ENCODE measurements at regions not wholly inside any gene's neighbourhood (a gene's known extent, or its start where the extent isn't known, plus 50 kb on each side); places are given as distances from the start of the nearest gene placed in this dataset.

DNA sequence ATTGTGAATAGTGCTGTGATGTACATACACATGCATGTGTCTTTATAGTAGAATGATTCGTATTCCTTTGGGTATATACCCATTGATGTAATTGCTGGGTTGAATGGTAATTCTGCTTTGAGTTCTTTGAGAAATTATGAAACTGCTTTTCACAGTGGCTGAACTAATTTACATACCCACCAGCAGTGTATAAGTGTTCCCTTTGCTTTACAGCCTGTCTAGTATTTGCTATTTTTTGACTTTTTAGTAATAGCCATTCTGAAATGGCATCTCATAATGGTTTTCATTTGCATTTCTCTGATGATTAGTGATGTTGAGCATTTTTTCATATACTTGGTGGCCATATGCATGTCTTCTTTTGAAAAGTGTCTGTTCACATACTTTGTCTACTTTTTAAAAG lies 54.5 kb upstream of the FAM78B start:
- no peak for DNase-seq

DNA sequence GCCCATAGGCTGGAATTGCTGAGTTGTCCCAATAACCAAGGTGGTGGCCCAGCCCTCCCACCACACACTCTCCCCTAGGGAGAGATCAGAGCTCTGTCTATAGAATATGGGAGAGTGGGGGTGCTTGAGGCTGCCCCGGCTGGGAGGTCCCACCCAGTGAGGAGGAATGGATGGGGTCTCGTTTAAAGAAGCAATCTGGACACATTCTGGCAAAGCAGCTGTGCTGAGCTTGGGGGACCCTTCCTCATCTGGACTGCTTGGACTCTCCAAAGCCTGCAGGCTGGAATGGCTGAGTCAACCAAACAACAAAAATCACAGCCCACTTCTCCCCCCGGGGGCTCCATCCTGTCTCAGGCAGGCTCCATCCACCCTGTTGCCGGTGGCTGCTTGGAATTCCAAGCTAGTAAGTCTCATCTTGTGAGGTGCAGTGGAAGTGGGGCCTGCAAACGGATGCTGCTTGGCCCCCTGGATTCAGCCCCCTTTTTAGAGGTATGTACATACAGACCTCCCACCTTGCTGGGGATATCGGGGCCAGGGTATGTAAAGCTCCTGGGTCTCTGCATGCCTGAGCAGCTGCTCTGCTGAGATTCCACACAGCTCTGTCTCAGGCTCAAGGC lies 67.1 kb upstream of the FAM78B start:
- no peak for DNase-seq

DNA sequence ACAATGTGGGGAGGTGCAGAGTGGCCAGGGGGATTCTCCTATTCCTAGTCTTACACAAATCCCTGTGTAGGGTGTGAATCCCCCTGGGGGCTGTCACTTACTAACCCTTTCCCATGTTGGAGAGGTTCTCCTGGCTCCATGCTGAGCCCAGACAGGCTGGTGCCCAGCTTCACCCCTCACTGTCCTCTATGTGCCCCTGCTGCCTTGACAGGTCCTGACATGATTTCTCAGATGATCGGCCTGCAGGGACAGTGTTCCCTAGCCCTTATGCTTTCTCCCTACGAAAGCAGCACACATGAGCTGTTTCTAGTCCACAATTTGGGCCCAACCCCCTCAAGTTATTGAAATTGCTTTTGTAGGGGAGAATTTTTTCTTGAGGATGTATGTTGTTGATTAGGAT lies 68.9 kb upstream of the FAM78B start:
- DNase-seq: no peak

DNA sequence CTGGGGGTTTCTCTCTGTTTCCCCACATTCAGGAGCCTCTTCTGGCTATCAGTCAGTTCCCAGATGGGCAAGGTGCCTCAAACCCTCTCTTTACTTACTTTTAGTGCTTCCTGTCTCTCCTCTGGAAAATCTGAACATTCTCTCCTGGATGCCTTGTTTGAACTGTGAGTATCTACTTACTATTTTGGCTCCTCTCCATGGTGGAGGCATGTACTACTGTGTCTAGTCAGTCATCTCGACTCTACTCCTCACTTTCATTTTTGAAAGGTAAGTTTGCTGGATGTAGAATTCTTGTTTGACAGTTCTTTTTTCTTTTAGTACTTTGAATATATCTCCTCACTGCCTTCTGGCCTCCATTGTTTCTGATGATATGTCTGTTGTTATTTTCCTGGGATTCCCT lies 70.9 kb upstream of the FAM78B start:
- DNase-seq: no peak

DNA sequence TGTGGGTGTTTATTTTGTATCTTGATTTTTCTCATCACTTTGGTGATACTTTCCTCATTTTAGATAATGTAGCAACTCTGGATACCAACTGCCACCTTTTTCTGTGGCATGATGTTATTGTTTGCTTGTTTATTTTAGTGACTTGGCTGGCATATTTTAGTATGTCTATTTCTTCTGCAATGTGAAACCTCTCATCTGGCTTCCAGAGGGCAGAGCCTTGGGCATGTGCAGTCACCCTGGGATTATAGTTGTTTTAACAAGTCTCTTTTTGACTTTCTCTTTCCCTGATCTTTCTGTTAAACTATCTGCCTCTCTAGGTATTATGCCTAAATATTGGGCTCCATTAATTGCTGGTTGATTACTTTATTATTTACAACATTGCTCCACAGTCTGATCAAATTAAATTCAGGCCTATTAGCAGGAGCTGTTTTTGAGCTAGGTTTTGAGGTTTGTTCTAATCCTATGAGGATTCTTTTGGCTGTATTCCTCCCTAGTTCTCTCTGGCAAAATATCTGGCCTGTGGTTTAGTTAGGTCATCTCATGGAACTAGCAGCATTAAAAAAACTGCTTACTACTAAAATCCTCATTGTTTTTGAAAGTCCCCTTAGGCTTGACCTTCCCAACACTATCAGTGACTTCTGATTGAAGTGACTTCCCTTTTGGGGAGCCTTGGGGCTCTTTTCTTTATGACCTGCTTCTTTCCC lies 86.4 kb upstream of the FAM78B start:
- no peak for DNase-seq

DNA sequence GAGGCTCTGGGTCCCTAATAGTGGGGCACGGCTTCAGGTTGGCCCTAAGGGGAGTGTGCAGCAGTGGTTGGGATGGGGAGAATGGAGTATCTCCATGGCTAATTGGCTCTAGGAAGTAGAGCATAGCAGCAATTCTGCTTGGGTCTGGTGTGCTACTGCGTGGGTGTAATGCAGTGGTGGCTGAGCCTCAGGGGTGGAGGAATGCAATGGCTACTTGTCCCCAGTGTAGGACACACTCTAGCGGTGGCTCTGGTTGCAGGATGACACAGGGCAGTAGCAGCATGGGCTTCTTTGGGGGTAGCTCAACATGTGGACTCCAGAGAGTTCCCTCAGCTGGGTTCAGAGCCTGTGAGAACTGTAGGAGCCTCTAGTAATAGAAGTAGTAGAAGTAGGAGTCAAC lies 91.2 kb upstream of the FAM78B start:
- no peak for DNase-seq

DNA sequence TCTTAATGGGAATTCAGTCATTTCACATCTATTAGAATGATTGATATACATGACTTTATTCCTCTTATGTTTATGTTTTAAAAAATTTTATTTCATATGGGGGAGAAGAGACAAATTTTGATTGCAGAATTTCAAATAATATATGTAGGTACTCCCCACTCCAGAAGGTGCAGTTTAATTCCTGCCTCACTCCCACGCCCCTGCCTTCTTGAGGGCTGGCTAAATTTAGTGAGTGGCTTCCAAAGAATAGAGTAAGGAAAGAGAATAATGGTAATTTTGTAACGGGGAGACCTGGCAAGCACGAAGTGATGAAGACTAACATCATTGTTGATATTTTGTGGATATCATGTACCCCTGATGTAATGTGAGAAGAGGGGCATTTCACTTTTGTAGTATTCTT lies 94.7 kb upstream of the FAM78B start:
- DNase-seq: no peak

DNA sequence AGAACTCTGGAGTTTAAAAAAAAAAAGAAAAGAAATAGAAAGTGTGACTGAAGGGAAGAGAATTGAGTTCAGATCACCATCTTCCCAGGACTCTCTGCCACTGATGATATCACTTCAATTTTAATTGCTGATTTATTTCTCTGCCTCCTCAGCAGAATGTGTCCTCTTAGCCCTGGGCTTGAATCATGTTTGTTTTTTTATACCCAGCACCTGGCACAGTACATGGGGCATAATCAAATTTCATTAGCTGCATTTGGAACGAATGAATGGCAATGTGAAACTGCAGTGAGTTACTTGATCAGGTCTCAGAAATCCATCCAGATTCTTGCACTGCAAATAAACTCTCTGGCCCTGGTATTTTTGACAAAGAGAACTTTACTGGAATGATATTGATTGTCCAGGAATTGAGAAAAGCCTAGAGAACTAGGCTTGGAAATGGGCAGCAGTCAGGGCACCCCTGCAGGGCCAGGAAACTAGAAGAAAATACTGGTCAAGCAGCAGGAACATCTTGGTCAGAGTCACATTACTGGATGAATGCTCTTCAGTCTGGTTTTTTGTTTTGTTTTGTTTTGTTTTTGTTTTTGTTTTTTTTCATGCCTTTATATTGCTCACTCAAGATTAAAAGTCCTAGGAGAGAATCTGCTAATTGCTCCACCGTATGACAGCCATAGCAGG lies 103.8 kb upstream of the FAM78B start:
- DNase-seq: no peak

DNA sequence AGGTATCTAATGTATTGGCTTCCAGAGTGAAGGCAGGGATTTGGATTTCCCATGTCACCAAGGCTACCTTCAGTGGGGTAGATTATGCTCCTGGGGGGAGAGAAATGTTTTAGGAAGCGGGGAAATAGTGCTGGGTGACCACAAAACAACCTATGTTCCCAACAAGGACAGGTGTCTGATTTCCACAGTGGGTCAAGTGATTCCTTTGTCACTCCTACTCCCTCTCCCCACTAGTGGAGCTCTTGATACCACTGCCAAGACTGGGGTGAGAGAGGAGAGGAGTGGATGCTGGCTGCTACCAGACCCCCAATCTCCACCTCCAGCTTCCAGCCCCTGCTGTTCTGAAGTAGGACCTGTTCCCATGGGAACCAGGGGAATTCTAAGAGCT lies 104.3 kb upstream of the FAM78B start:
- DNase-seq: no peak

DNA sequence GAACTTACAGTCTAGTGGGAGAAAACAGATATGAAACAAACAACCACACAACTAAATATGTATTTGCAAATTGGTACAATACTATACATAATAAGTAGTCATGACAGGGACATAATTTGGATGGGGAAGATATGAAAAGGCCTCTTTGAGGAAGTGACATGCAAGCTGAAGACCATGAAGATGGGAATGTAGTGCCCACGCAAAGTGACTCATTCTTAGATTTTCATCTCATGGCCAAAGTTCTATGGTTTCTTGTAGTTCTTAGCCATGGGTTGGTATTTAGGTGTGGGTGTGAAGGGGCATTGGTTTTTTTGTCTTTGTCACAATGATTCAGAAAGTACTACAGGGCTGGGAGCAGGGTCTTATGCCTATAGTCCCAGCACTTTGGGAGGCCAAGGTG lies 105.4 kb upstream of the FAM78B start:
- no peak for DNase-seq

DNA sequence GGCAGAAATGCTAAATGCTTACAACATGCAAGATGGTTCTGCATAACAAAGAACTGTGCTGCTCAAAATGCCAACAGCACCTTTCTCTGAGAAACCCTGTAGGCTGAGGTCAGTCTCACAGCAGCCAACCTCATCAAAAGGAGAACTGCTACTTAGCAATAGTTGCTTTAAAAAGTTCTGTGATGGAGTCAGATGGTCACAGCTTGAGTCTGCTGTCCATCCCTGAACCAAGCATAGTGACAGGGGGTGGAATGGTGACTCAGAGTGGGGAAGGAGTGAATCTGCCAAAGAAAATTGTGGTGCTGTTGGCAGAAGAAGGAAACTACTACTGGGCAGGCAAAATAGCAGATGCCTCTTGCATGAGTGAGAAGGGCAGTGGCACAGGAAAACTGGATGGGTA lies 106.0 kb upstream of the FAM78B start:
- no peak for DNase-seq

DNA sequence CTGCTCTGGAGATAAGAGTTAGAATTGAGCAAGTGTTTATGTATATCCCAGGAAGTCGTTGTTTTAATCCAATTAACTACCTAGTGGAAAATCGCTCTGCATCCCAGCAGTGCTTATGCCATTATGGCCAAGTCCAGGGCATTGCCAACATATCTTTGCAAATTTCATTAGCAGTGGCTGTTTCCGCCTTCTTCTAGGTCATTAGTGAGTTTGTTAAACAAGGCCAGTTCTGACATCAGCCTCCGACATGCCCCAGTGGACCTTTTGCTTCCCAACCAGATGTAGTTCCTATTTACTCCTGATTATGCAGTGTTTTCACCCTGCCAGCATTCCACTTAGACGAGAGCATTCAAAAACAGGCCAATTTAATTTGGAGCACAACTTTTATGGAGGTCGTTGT lies 106.8 kb upstream of the FAM78B start:
- DNase-seq: no peak

DNA sequence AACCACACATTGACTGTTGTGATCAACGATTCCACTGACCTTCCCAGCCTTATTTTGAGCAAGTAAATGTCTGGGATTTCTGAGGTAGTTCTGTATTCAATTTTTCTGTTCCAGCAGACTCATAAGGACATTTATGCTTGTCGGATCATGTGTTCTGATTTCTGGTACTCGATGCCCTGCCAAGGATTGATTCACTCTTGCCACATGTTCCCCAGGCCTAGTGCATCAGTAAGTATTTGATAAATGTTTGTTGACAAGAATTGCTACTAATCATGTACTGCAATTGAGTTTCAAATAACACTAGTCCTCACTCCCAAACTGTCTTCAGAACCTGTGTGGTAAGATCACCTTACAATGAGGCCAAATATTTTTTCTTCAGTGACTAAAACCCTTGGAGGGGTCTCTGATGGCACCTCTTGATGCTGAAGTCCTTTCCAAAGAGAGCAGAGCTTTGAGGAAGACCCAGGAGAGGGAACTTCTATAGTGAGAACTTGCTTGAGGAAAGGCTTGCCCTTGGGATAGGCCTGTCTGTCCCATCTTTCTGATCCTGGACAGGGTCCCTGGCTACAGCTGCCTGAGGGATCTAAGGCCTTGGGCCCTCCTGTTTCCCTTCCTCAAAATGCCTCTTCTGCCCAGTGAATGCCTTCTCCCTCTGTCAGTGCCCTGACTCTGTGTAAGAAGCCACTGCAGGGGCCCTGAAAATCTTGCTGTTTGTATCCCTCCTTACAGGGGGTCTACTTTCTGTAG lies 115.8 kb upstream of the FAM78B start:
- DNase-seq: no peak

DNA sequence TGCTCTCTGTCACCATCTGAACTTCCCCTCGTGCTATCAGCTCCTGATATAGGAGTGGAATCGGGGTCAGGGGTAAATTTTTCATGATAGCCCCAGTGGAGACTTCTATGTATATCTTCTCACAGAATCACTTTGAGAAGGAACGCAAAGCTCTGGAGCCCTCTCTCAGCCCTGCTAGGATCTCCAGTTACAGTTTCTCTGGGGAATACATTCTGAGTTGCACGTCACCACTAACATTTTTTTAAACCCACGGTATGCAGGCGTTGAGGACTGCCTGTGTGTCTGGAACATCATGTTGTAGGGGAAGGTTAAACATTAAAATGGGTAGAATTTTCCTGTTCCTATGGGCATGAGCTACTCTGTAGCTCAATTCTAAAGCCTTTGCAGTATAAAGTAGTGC lies 116.4 kb upstream of the FAM78B start:
- no peak for DNase-seq

DNA sequence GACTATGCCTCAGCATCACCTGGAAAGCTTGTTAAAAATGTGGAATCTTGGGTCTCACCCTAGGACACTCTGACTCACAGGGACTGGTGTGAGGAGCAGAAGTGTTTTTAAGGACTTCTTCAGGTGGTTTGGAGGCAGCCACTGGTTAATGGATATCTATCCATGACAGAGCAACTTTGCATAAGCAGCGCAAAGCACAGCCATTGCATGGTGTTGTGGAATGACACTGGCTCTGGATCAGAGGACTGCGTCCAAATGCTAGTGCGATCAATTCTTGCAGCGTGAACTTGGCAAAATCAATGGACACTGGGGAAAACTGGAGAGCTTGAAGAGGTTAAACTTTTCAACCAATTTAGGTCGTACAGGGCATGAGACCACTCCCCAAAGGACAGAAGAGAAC lies 116.8 kb upstream of the FAM78B start:
- DNase-seq: no peak

DNA sequence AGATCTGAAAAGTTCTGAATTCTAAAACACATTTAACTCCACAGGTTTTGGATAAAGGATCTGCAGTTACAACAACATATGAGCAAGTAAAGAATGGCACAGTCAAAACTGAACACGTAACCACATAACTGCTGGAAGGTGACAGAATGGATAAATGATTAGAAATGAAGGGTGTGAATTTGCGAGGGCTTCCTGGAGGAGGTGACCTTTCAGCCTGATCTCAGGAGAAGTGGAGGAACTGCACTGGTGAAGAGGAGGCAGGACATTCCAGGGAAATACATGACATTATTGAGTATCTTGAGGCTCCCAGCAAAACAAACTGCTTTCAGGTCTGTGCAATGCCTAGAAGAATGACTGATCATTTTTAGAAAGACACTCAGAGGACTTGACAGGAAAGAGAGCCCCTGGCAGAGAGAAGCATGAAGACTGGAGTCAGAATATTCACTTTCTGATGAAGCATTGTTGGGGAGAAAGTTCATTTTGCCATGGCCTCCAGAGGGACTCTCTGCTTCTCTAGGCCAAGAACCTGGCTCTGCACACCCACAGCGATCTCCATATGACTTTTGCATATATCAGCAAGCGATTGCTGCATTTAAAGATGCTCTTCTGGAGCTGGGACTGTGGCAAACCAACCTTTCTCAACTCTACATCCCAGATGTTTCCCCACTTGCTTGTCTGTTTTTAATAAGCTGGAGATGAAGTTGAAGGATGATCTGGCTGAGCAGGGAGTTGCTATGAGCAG lies 122.7 kb upstream of the FAM78B start:
- no peak for DNase-seq

DNA sequence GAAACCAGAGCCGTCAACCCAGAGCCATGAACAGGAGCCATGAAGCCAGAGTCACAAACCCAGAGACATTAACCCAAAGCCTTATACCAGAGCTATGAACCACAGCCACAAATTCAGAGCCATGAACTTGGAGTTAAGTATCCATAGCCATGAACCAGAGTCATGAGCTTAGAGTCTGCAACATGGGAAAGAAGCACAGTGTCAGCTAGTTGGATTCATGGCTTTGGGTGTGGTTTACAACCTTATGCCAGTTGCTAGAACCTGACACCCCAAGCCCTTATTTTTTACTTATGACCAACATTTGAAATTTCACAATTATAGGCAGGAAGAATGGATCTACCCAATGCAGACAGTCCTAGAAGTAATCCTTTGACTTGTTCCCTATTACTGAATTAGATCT lies 128.9 kb upstream of the FAM78B start:
- no peak for DNase-seq

DNA sequence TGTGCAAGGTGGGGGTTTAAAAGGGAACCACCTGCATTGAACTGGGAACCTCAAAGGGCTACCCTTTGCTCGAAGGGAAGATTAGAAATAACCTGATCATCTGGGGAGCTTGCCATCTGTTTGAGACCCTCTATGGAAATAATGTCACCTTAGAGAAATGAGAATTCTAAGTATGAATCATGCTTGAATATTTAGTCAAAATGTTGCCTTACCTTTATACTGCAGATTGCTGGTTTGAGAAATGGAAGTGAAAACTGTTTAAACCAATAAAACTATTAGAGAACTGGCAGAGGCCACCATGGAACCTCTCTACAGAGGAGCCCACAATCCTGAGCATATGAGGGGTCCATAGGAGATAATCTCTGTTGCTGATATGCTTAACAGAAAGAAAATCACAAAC lies 131.2 kb upstream of the FAM78B start:
- DNase-seq: no peak

DNA sequence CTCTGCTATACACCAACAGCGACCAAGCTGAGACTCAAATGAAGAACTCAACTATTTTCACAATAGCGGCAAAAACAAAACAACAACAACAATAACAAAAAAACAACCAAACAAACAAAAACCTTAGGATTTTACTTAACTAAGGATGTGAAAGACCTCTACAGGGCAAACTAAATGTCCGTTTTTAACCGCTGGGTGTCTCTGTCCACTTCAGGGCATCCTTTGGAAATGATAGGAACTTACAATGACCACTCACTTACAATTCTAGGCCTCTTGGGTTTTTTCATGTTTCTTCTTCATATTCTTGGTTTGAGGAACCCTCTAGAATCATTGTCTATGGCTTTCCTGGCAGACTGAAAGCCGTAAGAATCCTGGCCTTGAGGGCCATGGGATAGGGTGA lies 134.0 kb upstream of the FAM78B start:
- DNase-seq: no peak

DNA sequence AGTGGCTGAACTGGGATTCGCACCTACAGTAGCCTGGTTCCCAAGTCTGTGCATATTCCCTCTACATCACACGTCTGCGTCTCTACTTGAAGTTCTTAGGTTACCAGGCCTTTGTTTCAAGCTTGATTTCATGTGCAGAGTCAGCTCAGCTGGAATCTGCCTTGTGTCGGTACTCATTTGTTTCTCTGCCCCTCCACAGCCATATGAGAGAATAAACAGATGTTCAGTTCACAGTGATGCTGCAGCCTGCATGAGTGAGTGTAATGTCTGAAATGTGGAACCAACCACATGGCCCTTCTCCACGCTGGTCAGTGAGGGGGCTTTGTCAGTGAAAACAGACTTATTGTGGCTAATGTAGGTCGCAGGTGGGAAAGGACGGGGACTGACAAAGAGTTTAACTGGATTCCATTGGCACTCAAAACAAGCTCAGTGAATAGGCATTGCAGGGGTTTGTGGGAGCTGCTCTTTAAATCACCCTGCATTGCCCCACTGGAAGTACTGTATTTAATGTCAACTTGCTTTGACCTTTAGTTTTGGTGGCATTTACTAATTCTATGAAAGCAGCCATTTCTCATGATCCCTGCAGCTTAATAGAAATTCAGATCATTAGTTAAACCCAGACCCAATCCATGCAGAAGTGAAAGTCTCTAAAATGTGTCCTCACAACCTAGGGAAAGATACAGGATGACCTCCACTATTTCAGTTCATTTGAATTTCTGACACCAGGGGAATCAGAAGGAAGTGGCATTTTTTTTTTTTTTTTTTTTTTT lies 136.4 kb upstream of the FAM78B start:
- peak; percentile 13 to 68 for DNase-seq

DNA sequence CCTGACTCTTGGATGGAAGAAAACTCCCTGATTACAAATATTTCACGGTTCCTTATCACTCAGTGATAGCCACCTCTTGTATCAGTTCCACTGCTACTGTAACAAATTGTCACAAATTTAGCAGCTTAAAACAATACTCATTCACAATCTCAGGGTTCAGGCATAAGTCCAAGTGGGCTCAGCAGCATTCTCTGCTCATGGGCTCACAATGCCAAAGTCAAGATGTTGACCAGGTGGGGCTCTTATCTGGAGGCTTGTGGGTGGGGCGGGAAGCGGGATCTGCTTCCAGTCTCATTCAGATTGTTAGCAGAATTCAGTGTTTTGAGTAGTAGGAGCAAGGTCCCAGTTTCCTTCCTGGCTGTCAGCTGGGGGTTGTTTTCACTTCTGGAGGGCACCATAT lies 137.3 kb upstream of the FAM78B start:
- DNase-seq: no peak

DNA sequence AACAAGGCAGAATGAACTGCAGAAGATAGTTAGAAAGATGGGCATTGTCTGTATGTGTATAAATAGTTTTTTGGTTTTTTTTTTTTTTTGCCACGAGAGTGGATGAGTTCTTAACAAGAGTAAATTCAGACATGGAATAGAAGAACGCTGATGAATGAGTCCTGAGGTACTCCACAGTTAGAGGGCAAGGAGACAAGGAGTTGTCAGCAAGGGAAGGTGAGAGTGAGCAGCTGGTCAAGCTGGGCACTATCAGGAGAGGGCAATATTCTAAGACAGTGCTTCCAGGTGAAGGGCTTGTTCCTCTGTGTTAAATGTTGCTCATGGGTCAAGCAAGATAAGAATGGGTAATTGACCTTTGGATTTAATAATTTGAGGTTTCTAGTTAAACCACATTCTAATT lies 138.6 kb upstream of the FAM78B start:
- no peak for DNase-seq
